ENCODE measurements at regions not wholly inside any gene's neighbourhood (a gene's known extent, or its start where the extent isn't known, plus 50 kb on each side); places are given as distances from the start of the nearest gene placed in this dataset.
A peak's percentile ranks its signal among the peaks of the same experiment; 100 is the strongest.

- Histone ChIP-seq H3K4me3 (replicated peaks; ENCODE audit: insufficient read depth, low read length) (no peak overlapping the region), H3K27me3 (ENCODE audit: insufficient read depth, poor library complexity, severe bottlenecking) (no peaks in the 10 kb centered on the region), H3K27ac (replicated peaks) (no peak overlapping the region)
- peak; percentile 16 to 42 for DNase-seq (ENCODE audit: low read depth in 1 of 2, low spot score in 1 of 2)
- TF ChIP-seq SPI1 (IDR thresholded peaks at IDR 0.05; ENCODE audit: borderline replicate concordance, low read depth) (no peak), GABPA (IDR thresholded peaks at IDR 0.05; ENCODE audit: low read depth) (no peak), POLR2AphosphoS5 (IDR thresholded peaks at IDR 0.05; ENCODE audit: low read depth) (no peak), CTCF (IDR thresholded peaks at IDR 0.05; ENCODE audit: insufficient read depth, low read length) (peak; percentile 51), REST (IDR thresholded peaks at IDR 0.05; ENCODE audit: insufficient replicate concordance, low read depth) (no peak)
These were observed 148.9 kb upstream of the GBE1 start for GRCh38 chr3:81910244-81910852.

- H3K27ac ChIP-seq (replicated peaks) = no peak overlapping the region
- TF ChIP-seq SPI1 (IDR thresholded peaks at IDR 0.05; ENCODE audit: borderline replicate concordance, low read depth) = no peak
- TF ChIP-seq GABPA (IDR thresholded peaks at IDR 0.05; ENCODE audit: low read depth) = no peak
- no peak for TF ChIP-seq POLR2AphosphoS5 (IDR thresholded peaks at IDR 0.05; ENCODE audit: low read depth)
- no peak for TF ChIP-seq REST (IDR thresholded peaks at IDR 0.05; ENCODE audit: insufficient replicate concordance, low read depth)
- TF ChIP-seq CTCF (IDR thresholded peaks at IDR 0.05; ENCODE audit: insufficient read depth, low read length) = no peak
- no peak for DNase-seq (ENCODE audit: low read depth in 1 of 2, low spot score in 1 of 2)
- no peaks in the 10 kb centered on the region for H3K27me3 ChIP-seq (ENCODE audit: insufficient read depth, poor library complexity, severe bottlenecking)
- no peak overlapping the region for H3K4me3 ChIP-seq (replicated peaks; ENCODE audit: insufficient read depth, low read length)
These were observed 148.4 kb upstream of the GBE1 start for GRCh38 chr3:81909796-81910195.

- Histone ChIP-seq H3K27me3 (ENCODE audit: insufficient read depth, poor library complexity, severe bottlenecking) (no peaks in the 10 kb centered on the region), H3K4me3 (replicated peaks; ENCODE audit: insufficient read depth, low read length) (no peak overlapping the region), H3K27ac (replicated peaks) (peak overlapping the region; percentile 33)
- TF ChIP-seq GABPA (IDR thresholded peaks at IDR 0.05; ENCODE audit: low read depth) (no peak), CTCF (IDR thresholded peaks at IDR 0.05; ENCODE audit: insufficient read depth, low read length) (no peak), SPI1 (IDR thresholded peaks at IDR 0.05; ENCODE audit: borderline replicate concordance, low read depth) (no peak), POLR2AphosphoS5 (IDR thresholded peaks at IDR 0.05; ENCODE audit: low read depth) (peak; percentile 30; the same call in 1 of the 2 replicates), REST (IDR thresholded peaks at IDR 0.05; ENCODE audit: insufficient replicate concordance, low read depth) (no peak)
- peak; percentile 7 to 65 for DNase-seq (ENCODE audit: low read depth in 1 of 2, low spot score in 1 of 2)
These were observed 147.1 kb upstream of the GBE1 start for GRCh38 chr3:81908561-81908960.

All from HL-60 (cell line).